ENCODE measurements at regions not wholly inside any gene's neighbourhood (a gene's known extent, or its start where the extent isn't known, plus 50 kb on each side); places are given as distances from the start of the nearest gene placed in this dataset.

- Histone ChIP-seq H3K27ac (ENCODE audit: low read depth in 1 of 3, low read length in 2 of 3) (no peak overlapping the region), H3K9me3 (ENCODE audit: control insufficient read depth in 2 of 2, insufficient read depth in 1 of 2, low read depth in 1 of 2, low read length in 1 of 2) (no peaks in the 10 kb centered on the region), H3K27me3 (ENCODE audit: control insufficient read depth in 3 of 3, insufficient read depth in 3 of 3, low read length in 3 of 3) (no peaks in the 10 kb centered on the region), H3K4me1 (ENCODE audit: control insufficient read depth in 3 of 3, insufficient read depth in 2 of 3, low read depth in 1 of 3, low read length in 2 of 3) (no peaks in the 10 kb centered on the region), H3K4me3 (ENCODE audit: low read depth in 1 of 3, low read length in 3 of 3) (no peak overlapping the region), H3K36me3 (ENCODE audit: control insufficient read depth in 3 of 3, insufficient read depth in 2 of 3, low read depth in 1 of 3, low read length in 3 of 3) (no peaks in the 10 kb centered on the region)
- WGBS, 3 donors: 77 to 92% (median 90%) methylated on average over 10 of the region's 10 CpGs
- FAIRE-seq (no peak), DNase-seq (no peak)
Measured at GRCh38 chr1:200233393-200233792, 176.4 kb downstream of the ZNF281 start.

GRCh38 chr1:200231787-200232231 is 178.0 kb downstream of the ZNF281 start:
- WGBS, 3 donors: 36 to 43% (median 43%) methylated on average over 1 of the region's 1 CpG
- Histone ChIP-seq H3K36me3 (ENCODE audit: control insufficient read depth in 3 of 3, insufficient read depth in 2 of 3, low read depth in 1 of 3, low read length in 3 of 3) (no peaks in the 10 kb centered on the region), H3K9me3 (ENCODE audit: control insufficient read depth in 2 of 2, insufficient read depth in 1 of 2, low read depth in 1 of 2, low read length in 1 of 2) (no peaks in the 10 kb centered on the region), H3K4me1 (ENCODE audit: control insufficient read depth in 3 of 3, insufficient read depth in 2 of 3, low read depth in 1 of 3, low read length in 2 of 3) (no peaks in the 10 kb centered on the region), H3K27ac (ENCODE audit: low read depth in 1 of 3, low read length in 2 of 3) (no peak overlapping the region), H3K4me3 (ENCODE audit: low read depth in 1 of 3, low read length in 3 of 3) (no peak overlapping the region), H3K27me3 (ENCODE audit: control insufficient read depth in 3 of 3, insufficient read depth in 3 of 3, low read length in 3 of 3) (no peaks in the 10 kb centered on the region)
- no peak for FAIRE-seq
- peak; percentile 1 to 16 for DNase-seq

- no peaks in the 10 kb centered on the region for H3K4me1 ChIP-seq (ENCODE audit: control insufficient read depth in 3 of 3, insufficient read depth in 2 of 3, low read depth in 1 of 3, low read length in 2 of 3)
- 87 to 100% (median 100%) methylated on average over 1 of the region's 1 CpG for WGBS, 3 donors
- H3K27me3 ChIP-seq (ENCODE audit: control insufficient read depth in 3 of 3, insufficient read depth in 3 of 3, low read length in 3 of 3): no peaks in the 10 kb centered on the region
- H3K27ac ChIP-seq (ENCODE audit: low read depth in 1 of 3, low read length in 2 of 3): no peak overlapping the region
- H3K4me3 ChIP-seq (ENCODE audit: low read depth in 1 of 3, low read length in 3 of 3): no peak overlapping the region
- no peaks in the 10 kb centered on the region for H3K36me3 ChIP-seq (ENCODE audit: control insufficient read depth in 3 of 3, insufficient read depth in 2 of 3, low read depth in 1 of 3, low read length in 3 of 3)
- no peak for DNase-seq
- FAIRE-seq: no peak
- no peaks in the 10 kb centered on the region for H3K9me3 ChIP-seq (ENCODE audit: control insufficient read depth in 2 of 2, insufficient read depth in 1 of 2, low read depth in 1 of 2, low read length in 1 of 2)
Measured at GRCh38 chr1:200230671-200231070, 179.2 kb downstream of the ZNF281 start.

GRCh38 chr1:200228486-200228885 is 181.3 kb downstream of the ZNF281 start:
- FAIRE-seq: no peak
- Histone ChIP-seq H3K36me3 (ENCODE audit: control insufficient read depth in 3 of 3, insufficient read depth in 2 of 3, low read depth in 1 of 3, low read length in 3 of 3) (no peaks in the 10 kb centered on the region), H3K4me3 (ENCODE audit: low read depth in 1 of 3, low read length in 3 of 3) (no peak overlapping the region), H3K27ac (ENCODE audit: low read depth in 1 of 3, low read length in 2 of 3) (no peak overlapping the region), H3K9me3 (ENCODE audit: control insufficient read depth in 2 of 2, insufficient read depth in 1 of 2, low read depth in 1 of 2, low read length in 1 of 2) (no peaks in the 10 kb centered on the region), H3K4me1 (ENCODE audit: control insufficient read depth in 3 of 3, insufficient read depth in 2 of 3, low read depth in 1 of 3, low read length in 2 of 3) (no peaks in the 10 kb centered on the region), H3K27me3 (ENCODE audit: control insufficient read depth in 3 of 3, insufficient read depth in 3 of 3, low read length in 3 of 3) (no peaks in the 10 kb centered on the region)
- 86 to 92% (median 87%) methylated on average over 4 of the region's 4 CpGs for WGBS, 3 donors
- DNase-seq: no peak

GRCh38 chr1:200228081-200228480 is 181.8 kb downstream of the ZNF281 start:
- Histone ChIP-seq H3K27ac (ENCODE audit: low read depth in 1 of 3, low read length in 2 of 3) (no peak overlapping the region), H3K27me3 (ENCODE audit: control insufficient read depth in 3 of 3, insufficient read depth in 3 of 3, low read length in 3 of 3) (no peaks in the 10 kb centered on the region), H3K9me3 (ENCODE audit: control insufficient read depth in 2 of 2, insufficient read depth in 1 of 2, low read depth in 1 of 2, low read length in 1 of 2) (no peaks in the 10 kb centered on the region), H3K36me3 (ENCODE audit: control insufficient read depth in 3 of 3, insufficient read depth in 2 of 3, low read depth in 1 of 3, low read length in 3 of 3) (no peaks in the 10 kb centered on the region), H3K4me3 (ENCODE audit: low read depth in 1 of 3, low read length in 3 of 3) (no peak overlapping the region), H3K4me1 (ENCODE audit: control insufficient read depth in 3 of 3, insufficient read depth in 2 of 3, low read depth in 1 of 3, low read length in 2 of 3) (no peaks in the 10 kb centered on the region)
- FAIRE-seq: no peak
- DNase-seq: no peak
- WGBS, 3 donors: 47 to 70% (median 65%) methylated on average over 6 of the region's 6 CpGs

Measured in small intestine (tissue), 7 donors.